Epithelial cell of prostate (primary cell): ENCODE measurements at regions not wholly inside any gene's neighbourhood (a gene's known extent, or its start where the extent isn't known, plus 50 kb on each side); places are given as distances from the start of the nearest gene placed in this dataset.

Experiments used
- DNase-seq: peaks from one replicate; pipeline ENCODE4 v3.0.0-alpha.2; 2011; ENCODE audit warnings: low read depth, low spot score
- H3K27ac ChIP-seq: fragments of 450-650 bp; 2 replicates; pipeline ENCODE4 v1.5.1; 2017; ENCODE audit warnings: mild to moderate bottlenecking

DNA sequence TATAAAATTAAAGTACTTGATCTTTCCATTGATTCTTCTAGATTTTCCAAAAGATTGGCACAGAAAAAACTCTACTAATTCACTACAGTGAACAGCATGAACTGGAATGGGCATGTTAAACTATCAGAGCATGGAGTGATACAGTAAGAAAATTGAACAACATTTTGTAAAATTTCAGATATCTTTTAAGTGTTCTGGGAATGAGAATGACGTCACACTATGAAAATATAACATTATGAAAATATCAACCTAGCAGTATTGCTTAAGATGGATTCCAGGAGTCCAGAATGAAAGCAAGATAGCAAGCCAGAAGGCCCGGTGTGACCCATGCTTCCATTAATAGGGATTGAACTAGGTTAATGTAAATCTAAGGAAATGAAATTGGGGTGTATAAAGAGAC is 319.9 kb downstream of the GABRG1 start:
- no peak overlapping the region for H3K27ac ChIP-seq

DNA sequence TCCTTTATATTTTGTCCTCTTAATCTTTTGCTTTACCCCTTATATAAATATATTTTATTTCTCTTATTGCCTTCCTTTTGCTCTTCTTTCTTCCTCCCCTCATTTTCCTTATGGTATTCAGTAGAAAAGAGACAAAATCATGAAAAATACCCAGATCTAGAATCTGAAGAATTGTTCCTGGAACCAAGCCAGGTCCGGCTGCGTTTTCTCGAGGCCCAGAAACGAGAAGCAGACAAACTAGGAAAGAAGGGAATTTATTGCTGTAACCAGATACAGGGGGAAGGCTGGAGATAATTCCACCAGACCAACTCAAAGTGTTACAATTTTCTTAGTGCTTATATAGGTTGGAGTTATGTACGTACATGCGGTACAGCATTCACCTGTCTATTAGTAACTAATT is 328.7 kb downstream of the GABRG1 start:
- no peak overlapping the region for H3K27ac ChIP-seq
- DNase-seq: no peak

More for the DNA sequence above, 319.9 kb downstream of the GABRG1 start:
- no peak for DNase-seq

DNA sequence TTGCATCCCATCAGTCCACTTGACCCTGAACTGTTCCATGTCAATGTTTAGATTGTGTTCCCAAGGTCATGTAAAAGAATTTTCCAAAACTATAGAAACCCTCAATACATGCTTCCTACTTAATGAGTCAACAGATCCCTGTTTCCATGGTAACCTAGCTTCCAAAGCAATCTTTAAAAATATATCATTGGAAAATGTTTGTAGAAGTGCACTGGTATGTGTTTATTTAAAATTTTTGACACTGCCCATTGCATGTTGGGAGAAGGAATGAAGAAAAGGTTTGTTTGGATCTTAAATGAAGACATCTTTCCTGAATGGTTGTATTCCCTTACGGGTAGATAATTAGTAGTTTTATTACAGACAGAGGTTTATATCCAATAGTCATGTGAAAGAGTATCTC is 345.3 kb downstream of the GABRG1 start:
- no peak for DNase-seq
- no peak overlapping the region for H3K27ac ChIP-seq

DNA sequence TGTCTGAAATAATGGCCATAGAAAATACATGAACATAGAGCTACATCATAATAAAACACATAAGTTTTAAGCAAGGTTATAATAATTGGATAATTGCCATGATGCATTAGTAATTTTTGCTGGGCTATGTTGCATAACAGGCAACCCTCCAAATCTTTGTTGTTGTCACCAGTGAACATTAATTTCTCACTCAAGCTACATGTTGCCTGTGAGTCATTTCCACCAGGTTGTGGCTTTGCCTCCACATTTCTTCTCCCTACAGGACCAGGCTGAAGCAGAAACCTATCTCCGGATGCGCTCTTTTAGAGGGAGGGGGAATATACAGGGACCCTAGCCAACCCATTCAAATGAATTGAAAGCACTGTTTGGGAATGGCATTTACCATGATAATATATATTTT is 347.7 kb downstream of the GABRG1 start:
- H3K27ac ChIP-seq: no peak overlapping the region
- no peak for DNase-seq

DNA sequence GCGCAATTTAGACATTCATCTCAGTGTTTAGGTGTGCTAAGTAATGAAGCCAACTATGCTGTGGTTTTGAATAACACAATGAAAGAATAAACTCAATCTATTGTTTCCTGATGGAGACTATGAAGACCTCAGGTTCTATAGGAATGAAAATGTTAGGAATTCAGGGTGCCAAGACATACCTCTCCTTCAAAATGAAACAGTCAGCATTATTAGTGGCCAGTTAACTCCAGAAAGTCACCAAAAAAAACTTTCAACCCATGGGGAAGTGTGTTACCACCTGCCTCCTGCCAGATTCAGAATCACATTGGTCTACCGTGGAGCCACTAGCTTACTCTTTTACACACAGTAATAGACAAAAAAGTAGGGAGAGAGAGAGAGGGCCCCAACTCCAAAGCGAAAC is 352.9 kb downstream of the GABRG1 start:
- H3K27ac ChIP-seq: no peak overlapping the region
- no peak for DNase-seq

DNA sequence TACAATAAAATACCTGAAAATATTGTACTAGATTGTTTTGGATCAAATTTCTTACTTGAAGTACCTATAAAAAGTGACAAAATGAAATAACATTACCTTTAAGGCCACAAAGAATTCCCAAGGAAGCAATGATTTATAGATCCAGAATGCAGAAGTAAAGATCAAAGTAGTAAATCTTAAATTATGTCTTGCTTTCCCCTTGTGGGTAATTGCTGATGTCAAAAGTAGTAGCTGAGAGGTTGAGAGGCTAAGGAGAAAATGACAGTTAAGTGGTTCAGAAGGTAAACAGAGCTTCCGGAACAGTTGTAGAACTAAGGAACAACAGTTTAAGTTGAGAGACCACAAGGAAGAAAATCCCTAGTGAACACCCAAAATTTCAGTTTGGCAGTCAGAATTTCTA is 358.3 kb downstream of the GABRG1 start:
- DNase-seq: no peak
- no peak overlapping the region for H3K27ac ChIP-seq

DNA sequence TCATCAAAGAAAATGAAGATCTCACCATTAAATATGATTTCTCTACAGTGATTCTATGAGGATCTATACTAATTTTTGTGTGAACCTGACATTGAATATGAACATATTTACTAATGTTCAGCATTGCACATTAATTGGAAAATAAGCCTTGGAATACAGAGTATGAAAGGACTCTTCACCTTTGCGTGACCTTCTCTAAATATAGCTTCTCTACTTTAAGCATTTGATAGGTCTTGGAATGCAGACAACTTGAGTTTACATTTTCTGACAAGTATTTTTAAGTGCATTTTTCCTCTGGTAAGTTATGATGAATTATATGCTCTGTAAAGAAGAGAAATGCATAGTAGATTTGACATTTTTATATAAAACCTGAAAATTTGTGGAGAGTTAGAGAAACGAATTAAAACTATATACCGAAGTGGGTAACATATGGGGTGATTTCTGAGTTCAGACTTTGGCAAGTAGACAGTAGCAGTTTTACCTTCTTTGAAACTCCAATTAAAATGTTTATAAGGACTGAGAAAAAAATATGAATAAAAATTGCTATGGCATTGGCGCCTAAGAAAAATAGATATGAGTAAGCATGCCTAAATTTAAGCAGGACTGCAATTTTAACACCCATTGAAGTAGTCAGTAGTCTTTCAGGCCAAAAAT is 371.9 kb downstream of the GABRG1 start:
- H3K27ac ChIP-seq: no peak overlapping the region
- no peak for DNase-seq

DNA sequence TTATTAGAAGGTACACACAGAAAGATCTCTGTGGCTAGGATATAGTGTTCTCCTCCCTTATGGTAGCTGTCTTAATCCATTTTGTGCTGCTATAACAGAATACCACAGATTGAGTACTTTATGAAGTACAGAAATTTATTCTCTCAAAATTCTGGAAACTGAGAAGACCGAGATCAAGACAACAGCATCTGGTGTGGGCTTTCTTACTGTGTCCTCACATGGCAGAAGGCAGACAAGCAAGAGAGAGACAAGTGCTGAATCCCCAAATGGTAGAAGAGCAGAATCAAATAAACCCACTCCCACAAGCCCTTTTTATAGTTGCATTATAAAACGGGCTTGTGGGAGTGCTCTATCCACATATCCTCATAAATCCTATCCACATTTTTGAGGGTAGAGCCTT is 373.1 kb downstream of the GABRG1 start:
- DNase-seq: no peak
- no peak overlapping the region for H3K27ac ChIP-seq

DNA sequence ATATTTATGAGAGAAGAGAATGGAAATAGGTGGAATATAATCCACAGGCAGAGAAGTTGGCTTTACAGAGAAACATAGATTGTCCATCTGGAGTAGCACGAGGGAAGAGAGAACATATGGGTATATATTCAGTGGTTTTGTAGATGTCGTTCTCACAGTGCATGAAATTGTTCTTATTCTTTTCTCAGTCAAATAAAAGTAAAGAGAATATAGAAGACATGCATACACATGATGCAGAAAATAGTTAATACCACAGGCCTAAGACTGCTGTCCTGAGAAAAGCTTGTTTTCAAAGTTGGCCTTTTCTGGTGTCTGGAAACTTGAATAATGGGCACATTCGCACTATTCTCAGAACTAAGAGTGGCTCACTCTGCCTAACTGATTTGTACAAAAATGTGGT is 378.1 kb downstream of the GABRG1 start:
- no peak for DNase-seq
- no peak overlapping the region for H3K27ac ChIP-seq

DNA sequence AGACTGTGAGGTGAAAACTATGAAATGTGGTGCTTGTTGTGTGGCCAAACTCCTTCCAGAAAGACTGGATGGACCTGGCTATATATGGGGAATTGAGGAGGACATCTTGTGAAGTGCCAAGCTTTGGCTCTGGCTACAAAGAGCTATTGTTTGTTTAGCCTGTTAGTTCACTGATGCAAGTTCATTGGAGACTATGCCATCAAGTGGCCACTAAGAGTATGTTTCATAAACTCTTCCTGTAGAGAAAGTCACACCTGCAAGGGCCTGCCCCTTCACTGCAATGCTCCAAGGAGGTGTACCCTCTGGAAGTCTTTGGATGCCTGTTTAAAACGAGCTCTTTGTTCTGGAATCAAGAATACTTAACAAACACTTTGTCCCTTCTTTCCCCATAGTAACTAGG is 382.0 kb downstream of the GABRG1 start:
- no peak for DNase-seq

DNA sequence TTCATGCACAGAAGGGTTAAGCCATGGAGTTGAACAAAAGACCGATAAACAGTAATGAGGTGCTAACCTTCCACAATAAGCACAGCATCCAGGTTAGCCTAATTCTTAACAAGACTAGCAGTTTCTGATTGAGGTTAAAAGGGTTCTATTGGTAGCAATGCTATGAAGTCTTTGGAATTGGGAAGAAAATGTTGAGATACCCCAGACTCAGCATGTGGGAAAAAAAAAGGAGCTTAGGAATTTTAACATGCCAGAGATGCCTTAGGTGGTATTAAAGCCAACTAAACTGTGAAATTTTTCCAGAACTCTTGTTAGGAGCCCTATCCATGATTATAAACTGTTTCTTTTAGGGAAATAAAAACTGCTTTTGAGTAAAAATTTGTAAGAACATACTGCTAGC is 391.7 kb downstream of the GABRG1 start:
- no peak overlapping the region for H3K27ac ChIP-seq
- no peak for DNase-seq

More for the DNA sequence above, 382.0 kb downstream of the GABRG1 start:
- H3K27ac ChIP-seq: no peak overlapping the region

DNA sequence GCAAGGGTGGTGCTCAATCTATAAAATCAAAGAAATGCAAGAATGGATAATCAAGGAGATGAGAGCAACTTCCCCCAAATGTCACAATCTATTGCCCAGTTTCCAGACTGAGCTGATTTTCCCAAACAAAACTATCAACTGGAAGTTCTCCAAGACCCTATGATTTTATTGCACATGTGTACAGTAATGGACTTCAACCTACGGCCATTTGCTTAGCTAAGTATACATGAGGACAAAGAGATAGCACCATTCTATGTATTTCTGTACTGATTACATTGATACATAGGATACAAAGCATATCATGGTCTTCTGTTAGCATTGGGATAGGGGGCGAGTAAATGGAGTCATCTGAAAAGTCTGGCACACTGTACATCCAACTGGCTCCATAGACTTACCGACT is 407.8 kb downstream of the GABRG1 start:
- H3K27ac ChIP-seq: no peak overlapping the region

DNA sequence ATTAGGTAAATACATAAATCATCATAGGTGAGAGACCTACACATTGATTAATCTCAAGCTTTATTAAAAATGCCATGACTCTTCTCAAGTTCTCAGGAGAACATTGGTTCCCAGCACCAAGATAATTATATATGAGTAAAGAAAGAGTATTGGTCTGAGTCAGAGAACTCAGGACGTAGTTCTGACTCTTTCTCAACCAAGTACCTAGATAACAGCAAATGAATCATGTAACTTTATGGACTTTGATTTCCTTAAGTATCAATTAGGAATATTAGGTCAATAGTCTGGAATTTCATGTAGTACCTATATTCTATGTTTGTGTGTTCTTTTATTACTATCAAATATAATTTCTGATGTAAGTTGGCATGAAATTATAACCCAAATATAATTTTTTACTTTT is 409.9 kb downstream of the GABRG1 start:
- no peak for DNase-seq
- H3K27ac ChIP-seq: no peak overlapping the region

More for the DNA sequence above, 407.8 kb downstream of the GABRG1 start:
- DNase-seq: no peak

DNA sequence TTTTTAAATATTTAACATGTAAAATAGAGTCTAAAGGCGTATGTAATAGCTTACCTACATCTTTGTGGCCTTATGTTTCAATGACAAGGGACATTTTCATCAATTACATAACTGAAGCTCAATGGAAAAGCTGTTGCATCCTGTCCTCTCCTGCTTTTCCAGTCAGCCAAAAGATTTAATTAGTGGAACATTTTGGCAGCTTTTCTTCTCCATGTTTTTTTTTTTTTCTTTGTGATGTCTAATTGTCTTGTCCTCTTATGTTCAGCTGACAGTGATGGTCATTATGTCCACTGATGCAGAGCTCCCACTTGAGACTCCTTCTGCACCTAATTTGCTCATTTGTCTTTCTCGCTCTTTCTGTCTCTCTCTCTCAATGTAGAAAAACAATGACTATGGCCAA is 422.2 kb downstream of the GABRG1 start:
- no peak for DNase-seq
- H3K27ac ChIP-seq: no peak overlapping the region

DNA sequence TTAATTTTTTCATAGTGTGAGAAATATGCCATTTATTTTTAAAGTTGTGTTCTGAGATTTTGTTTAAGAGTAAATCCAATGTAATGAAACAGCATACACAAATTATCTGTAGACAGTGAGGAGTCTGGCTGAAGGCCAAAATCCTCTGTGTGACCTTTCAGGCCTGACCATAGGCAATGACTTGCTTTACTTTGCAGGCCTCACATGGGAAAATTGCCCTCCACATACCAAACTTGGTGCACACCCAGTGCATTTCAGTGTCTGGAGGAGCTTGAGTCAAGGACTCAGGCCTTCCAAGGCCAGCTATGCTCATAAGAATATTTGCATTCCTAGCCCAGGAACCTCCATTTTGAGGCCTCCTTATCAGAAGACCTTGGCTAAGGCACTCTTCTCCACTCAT is 430.1 kb downstream of the GABRG1 start:
- no peak overlapping the region for H3K27ac ChIP-seq
- DNase-seq: no peak

DNA sequence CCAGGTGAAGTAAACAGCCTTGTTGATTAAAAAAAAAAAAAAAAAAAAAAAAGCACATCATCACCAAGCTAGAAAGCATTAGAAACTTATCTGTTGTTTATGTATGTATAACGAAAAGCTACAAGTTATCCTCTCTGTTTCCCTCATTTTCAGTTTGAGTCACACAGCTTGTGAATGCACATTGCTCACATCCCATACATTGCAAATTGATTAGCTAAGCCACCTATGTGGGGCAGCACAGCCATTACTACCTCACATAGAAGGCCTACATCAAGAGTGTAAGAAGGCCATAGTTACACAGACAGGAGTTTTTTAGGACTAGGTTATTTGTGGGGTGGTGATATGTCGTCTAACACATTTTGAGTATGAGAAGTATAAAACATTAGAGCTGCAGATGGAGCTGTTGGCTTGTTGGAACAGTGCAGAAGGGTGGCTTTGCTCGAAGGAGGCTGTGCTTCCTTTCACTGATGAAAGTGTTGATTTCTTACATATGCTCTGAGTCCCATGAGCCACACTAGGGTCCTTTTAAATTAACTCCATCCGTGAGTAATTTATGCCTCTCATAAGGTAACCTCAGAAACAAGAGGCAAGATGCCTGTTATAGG is 431.6 kb downstream of the GABRG1 start:
- H3K27ac ChIP-seq: no peak overlapping the region
- DNase-seq: no peak

DNA sequence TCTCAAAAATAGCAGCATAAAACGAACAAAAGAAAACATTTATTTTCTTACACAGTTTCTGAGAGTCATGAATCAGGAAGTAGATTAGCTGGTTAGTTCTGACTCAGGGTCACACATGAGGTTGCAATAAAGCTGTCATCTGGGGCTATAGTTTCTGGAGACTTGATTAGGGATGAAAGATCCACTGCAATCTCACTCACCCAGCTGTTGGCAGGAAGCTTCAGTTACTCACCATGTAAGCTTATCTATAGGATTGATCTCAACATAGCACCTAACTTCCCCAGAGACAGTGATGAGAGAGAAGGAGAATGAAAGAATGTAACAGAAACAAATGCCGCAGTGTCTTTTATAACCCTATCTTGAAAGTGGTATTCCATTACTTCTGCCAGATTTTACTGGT is 435.5 kb downstream of the GABRG1 start:
- DNase-seq: no peak
- no peak overlapping the region for H3K27ac ChIP-seq

DNA sequence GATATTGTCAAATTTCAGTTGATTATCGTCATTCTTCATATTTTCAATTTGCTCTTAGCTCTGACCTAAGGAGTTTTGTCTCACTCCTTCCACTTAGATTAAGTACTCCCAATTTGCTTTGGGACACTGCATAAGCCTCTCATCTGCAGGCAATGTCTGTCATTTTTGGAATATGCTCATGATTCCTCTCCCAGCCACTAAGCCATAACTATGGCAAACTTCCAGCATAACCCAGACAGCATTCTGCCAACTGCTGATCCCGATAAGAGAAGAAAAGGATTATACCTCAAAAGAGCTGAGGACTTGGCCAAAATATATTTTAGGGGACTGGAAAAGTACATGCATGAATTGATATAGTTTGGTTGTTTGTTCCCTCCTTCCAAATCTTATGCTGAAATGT is 444.4 kb downstream of the GABRG1 start:
- no peak for DNase-seq
- no peak overlapping the region for H3K27ac ChIP-seq

DNA sequence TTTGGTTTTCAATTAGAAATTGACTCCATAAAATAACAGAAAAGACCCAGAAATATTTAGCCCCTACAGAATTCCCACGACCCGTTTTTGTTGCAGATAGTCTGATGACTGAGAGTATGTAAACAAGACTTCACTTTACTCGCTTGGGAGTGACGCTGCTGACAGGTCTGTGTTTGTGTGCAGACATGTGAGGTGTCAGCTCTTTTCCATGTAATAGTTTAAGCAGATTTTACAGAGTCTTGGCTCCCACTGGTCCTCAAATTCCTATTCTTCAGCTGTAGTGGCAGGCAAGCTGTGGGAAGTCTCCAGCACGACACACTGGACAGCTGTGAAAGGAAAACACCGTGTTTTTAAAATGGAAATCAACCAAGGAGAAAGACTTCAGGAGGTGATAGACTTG is 455.7 kb downstream of the GABRG1 start:
- no peak for DNase-seq
- no peak overlapping the region for H3K27ac ChIP-seq

DNA sequence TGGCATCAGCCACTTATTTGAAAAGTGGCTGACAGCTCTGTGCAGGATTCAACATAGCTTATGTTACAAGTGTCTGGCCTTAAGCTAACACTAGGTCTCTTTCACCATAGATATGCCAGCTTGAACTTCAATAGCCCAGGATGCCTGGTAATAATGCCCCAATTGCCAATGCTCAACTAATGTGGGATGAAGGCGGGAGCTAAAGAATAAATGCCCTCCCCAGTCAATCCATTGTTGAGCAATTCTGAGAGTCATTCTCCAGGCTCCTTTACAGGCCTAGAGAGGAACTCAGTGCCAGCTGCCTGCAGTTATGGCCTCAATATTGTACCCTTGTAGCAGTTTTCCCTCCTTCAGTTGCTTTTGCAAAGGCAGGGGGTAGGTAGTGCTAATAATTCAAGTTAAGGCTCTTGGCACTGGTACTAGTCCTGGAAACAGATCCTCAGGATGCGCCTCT is 460.2 kb downstream of the GABRG1 start:
- DNase-seq: no peak
- H3K27ac ChIP-seq: no peak overlapping the region

DNA sequence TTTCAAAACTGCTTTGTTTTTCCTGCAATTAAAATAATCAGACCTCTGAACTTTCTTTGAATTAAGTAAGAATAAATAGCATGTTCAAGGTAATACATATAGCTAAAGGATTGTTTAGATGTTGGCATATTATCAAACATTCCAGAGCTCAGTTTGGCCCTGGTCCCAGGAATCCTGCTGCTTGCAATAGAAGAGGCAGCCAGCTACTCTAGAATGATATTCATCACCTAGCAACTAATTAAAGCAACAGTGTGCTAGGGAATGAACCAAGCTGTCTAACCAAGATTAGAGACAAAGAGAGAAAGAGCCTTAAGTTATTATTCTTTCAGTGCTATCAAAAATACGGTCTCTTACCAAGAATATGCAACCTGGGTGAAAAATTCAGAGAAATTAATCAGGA is 460.9 kb downstream of the GABRG1 start:
- no peak overlapping the region for H3K27ac ChIP-seq
- DNase-seq: peak; percentile 0

DNA sequence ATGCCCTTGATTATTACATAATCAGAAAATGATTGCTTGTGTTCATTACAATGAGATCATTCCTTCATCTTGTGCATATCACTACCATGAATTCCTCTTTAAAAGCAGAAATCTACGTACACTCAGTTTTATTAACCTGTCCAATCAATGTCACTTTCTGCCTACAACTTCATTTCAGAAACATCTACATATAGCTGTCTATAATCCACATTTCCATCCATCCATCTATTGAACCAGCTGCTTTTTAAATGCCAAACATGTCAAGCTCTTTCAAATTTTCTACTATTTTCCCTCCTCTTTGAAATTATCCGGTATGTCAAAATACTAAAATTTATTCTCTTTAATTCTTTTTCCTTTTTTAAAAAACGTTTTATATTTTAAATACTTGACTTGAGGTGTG is 462.0 kb downstream of the GABRG1 start:
- no peak overlapping the region for H3K27ac ChIP-seq
- DNase-seq: no peak
